GM12873 (cell line): ENCODE measurements at regions not wholly inside any gene's neighbourhood (a gene's known extent, or its start where the extent isn't known, plus 50 kb on each side); places are given as distances from the start of the nearest gene placed in this dataset.

Experiments used
- TF ChIP-seq, protein P1 (sequence below): IDR thresholded peaks from 2 replicates; pipeline ENCODE4 v1.5.1; 2012; ENCODE audit warnings: low read depth, mild to moderate bottlenecking, moderate library complexity, low read length, control low read depth; ENCODE audit not compliant: insufficient read depth; ENCODE audit errors: missing control alignments

- TF ChIP-seq, protein P1, sequence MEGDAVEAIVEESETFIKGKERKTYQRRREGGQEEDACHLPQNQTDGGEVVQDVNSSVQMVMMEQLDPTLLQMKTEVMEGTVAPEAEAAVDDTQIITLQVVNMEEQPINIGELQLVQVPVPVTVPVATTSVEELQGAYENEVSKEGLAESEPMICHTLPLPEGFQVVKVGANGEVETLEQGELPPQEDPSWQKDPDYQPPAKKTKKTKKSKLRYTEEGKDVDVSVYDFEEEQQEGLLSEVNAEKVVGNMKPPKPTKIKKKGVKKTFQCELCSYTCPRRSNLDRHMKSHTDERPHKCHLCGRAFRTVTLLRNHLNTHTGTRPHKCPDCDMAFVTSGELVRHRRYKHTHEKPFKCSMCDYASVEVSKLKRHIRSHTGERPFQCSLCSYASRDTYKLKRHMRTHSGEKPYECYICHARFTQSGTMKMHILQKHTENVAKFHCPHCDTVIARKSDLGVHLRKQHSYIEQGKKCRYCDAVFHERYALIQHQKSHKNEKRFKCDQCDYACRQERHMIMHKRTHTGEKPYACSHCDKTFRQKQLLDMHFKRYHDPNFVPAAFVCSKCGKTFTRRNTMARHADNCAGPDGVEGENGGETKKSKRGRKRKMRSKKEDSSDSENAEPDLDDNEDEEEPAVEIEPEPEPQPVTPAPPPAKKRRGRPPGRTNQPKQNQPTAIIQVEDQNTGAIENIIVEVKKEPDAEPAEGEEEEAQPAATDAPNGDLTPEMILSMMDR = no peak
Observed at GRCh38 chr4:17033025-17033767, 134.8 kb upstream of the LDB2 start.

DNA sequence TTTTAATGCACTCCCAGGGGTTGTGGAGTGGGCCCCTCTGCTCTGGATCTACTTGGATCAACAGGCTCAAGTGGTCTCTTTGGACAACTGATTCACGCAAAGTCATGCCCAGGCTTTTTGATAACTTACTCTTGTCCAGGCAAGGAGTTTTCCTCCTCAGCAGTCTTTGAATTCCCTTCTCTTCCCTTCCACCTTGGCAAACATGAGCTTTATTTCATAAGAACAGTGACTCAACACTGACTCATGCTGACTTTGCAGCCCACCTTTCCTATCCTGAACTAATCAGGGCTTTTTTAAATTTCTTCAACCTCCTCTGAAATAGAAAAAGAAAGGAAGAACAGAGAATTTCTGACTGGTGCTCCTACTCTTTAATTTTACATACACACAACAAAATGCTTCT is 132.1 kb upstream of the LDB2 start:
- TF ChIP-seq, protein P1 = no peak

DNA sequence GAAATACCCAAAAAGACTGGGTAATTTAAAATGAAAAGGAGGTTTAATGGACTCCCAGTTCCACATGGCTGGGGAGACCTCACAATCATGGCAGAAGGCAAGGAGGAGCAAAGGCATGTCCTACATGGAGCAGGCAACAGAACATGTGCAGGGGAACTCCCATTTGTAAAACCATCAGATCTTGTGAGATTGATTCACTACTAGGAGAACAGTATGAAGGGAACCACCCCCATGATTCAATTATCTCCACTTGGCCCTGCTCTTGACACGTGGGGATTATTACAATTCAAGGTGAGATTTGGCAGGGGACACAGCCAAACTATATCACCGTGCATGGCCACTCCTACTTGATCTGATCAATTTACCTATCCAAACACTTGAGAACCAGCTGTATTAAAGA is 131.5 kb upstream of the LDB2 start:
- TF ChIP-seq, protein P1 = no peak

GRCh38 chr4:17029432-17029831 is 131.0 kb upstream of the LDB2 start:
- TF ChIP-seq, protein P1 = no peak

DNA sequence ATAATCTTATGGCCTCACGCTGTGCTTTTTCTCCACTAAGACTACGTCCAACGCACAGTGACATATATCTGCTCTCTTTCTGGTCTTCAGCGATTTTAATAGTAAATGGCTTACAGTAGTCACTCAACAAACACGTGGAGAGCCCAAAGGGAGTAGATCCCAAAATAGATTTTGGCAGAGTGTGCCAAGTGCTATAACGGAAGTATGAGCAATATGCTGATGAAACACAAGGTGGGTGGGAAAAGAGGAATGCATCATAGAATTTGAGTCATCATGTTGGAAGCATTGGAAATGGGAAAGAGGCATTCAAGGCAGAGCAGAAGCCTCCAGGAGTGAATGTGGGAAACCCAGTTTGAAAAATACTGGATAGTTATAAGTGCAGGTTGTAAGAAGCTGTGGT is 129.1 kb upstream of the LDB2 start:
- TF ChIP-seq, protein P1 = no peak

DNA sequence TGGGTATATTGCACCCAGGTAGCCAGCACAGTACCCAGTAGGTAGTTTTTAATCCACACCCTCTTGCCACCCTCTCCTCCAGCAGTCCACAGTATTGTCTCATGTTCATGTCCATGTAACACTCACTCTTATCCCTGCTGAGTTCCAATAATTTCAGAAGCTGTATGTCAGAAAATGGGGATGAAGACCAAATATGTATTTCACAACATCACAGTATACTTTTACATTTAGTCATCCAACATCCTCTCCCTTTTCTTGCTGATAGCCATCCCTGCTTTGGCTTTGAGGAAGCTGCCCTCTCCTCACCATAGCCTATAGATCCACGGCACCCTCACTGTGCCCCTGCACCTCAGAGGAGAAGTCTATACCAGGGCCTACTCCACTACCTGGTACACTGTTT is 126.0 kb upstream of the LDB2 start:
- TF ChIP-seq, protein P1 = no peak

DNA sequence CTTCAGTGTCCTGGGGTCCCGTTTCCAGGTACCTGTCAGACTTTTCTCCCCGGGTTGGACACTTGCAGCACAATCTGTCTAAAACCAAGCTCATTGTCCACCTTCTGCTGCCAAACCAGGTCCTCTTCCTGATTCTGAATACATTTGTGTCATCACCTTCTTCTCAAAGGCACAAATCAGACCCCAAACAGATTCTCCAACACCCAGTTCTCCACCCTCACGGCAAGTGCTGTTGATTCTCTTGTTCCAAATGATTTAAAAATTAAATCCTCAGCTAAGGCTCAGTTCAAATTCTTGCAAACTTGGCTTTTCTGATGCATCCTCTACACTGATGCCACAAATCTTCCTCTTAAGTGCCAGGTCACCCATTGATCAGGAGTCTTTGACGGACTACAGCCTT is 122.5 kb upstream of the LDB2 start:
- TF ChIP-seq, protein P1 = no peak

DNA sequence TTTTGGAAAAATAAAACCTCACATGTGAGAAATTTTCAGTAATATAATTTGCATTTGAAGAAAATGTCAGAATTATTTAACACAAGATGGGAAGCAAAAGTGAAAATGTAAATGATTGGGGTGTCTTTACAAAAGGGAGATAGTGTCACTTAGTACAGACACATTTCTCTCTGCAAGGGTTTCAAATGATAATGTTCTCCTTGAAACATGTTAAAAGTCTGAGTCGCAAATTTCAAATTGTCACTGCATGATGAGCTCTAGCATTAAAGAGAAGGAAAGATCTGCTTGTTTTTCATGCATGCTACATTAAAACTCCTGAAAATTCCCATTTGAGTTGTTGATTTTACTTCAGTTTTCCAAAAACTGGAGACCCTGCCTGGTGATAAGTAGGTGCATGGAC is 122.0 kb upstream of the LDB2 start:
- TF ChIP-seq, protein P1 = no peak
